ENCODE measurements at regions not wholly inside any gene's neighbourhood (a gene's known extent, or its start where the extent isn't known, plus 50 kb on each side); places are given as distances from the start of the nearest gene placed in this dataset.

- Histone ChIP-seq H3K4me1 (ENCODE audit: control insufficient read depth, insufficient read depth, low read depth, low read length) (no peaks in the 10 kb centered on the region), H4K91ac (ENCODE audit: low read length) (no peak overlapping the region), H2BK120ac (ENCODE audit: low read depth, low read length) (no peak overlapping the region), H2BK15ac (ENCODE audit: low read depth, poor library complexity, severe bottlenecking) (no peak overlapping the region), H3K9me3 (ENCODE audit: control insufficient read depth, low read length) (no peaks in the 10 kb centered on the region), H3K27ac (ENCODE audit: low read length, poor library complexity, severe bottlenecking) (no peak overlapping the region), H3K14ac (ENCODE audit: low read length in 2 of 2) (no peak overlapping the region), H3K4ac (ENCODE audit: low read depth in 1 of 2, low read length in 2 of 2) (no peak overlapping the region), H2BK5ac (ENCODE audit: low read depth, low read length, poor library complexity, severe bottlenecking) (no peak overlapping the region), H3K79me1 (replicated peaks; ENCODE audit: low read length, poor library complexity, severe bottlenecking) (no peaks in the 10 kb centered on the region), H3K36me3 (ENCODE audit: control insufficient read depth in 1 of 2, insufficient read depth in 2 of 2, low read depth in 1 of 2, low read length in 2 of 2) (no peaks in the 10 kb centered on the region), H2AFZ (ENCODE audit: low read depth, low read length) (no peak overlapping the region), H3K4me2 (ENCODE audit: low read length, poor library complexity, severe bottlenecking) (no peak overlapping the region), H2BK12ac (ENCODE audit: low read length in 2 of 2) (no peak overlapping the region), H3K9ac (ENCODE audit: low read length) (no peak overlapping the region), H4K8ac (ENCODE audit: low read length) (no peak overlapping the region), H3K27me3 (ENCODE audit: control insufficient read depth in 1 of 2, insufficient read depth in 1 of 2, low read length in 2 of 2) (peaks cover 3 to 7% of the 10 kb centered on the region in 2 experiments), H3K23ac (ENCODE audit: low read length in 2 of 2) (no peak overlapping the region), H3K4me3 (ENCODE audit: insufficient read depth in 1 of 2, low read depth in 1 of 2, low read length in 2 of 2) (no peak overlapping the region), H3K18ac (ENCODE audit: low read depth in 1 of 2, low read length in 2 of 2) (no peak overlapping the region), H2AK5ac (ENCODE audit: low read length, severe bottlenecking) (no peak overlapping the region)
- 88% methylated on average over 8 of the region's 8 CpGs for WGBS
- no peak for DNase-seq
These were observed 138.3 kb downstream of the CYP26A1 start for GRCh38 chr10:93211991-93212390.

GRCh38 chr10:93215312-93215711 is 141.6 kb downstream of the CYP26A1 start:
- Histone ChIP-seq H3K9ac (ENCODE audit: low read length) (no peak overlapping the region), H3K4me2 (ENCODE audit: low read length, poor library complexity, severe bottlenecking) (no peak overlapping the region), H3K27me3 (ENCODE audit: control insufficient read depth in 1 of 2, insufficient read depth in 1 of 2, low read length in 2 of 2) (peaks cover 3 to 13% of the 10 kb centered on the region in 2 experiments), H3K36me3 (ENCODE audit: control insufficient read depth in 1 of 2, insufficient read depth in 2 of 2, low read depth in 1 of 2, low read length in 2 of 2) (no peaks in the 10 kb centered on the region), H3K23ac (ENCODE audit: low read length in 2 of 2) (no peak overlapping the region), H2BK5ac (ENCODE audit: low read depth, low read length, poor library complexity, severe bottlenecking) (no peak overlapping the region), H3K9me3 (ENCODE audit: control insufficient read depth, low read length) (no peaks in the 10 kb centered on the region), H2BK120ac (ENCODE audit: low read depth, low read length) (no peak overlapping the region), H4K91ac (ENCODE audit: low read length) (no peak overlapping the region), H3K79me1 (replicated peaks; ENCODE audit: low read length, poor library complexity, severe bottlenecking) (no peaks in the 10 kb centered on the region), H2AFZ (ENCODE audit: low read depth, low read length) (no peak overlapping the region), H3K4me1 (ENCODE audit: control insufficient read depth, insufficient read depth, low read depth, low read length) (no peaks in the 10 kb centered on the region), H4K8ac (ENCODE audit: low read length) (no peak overlapping the region), H3K4ac (ENCODE audit: low read depth in 1 of 2, low read length in 2 of 2) (no peak overlapping the region), H3K18ac (ENCODE audit: low read depth in 1 of 2, low read length in 2 of 2) (no peak overlapping the region), H2BK15ac (ENCODE audit: low read depth, poor library complexity, severe bottlenecking) (no peak overlapping the region), H3K4me3 (ENCODE audit: insufficient read depth in 1 of 2, low read depth in 1 of 2, low read length in 2 of 2) (no peak overlapping the region), H3K14ac (ENCODE audit: low read length in 2 of 2) (no peak overlapping the region), H2AK5ac (ENCODE audit: low read length, severe bottlenecking) (no peak overlapping the region), H3K27ac (ENCODE audit: low read length, poor library complexity, severe bottlenecking) (no peak overlapping the region), H2BK12ac (ENCODE audit: low read length in 2 of 2) (peak overlapping the region in 1 of 2 experiments; percentile 11)
- DNase-seq: no peak
- 90% methylated on average over 3 of the region's 3 CpGs for WGBS

- Histone ChIP-seq H3K27me3 (ENCODE audit: control insufficient read depth in 1 of 2, insufficient read depth in 1 of 2, low read length in 2 of 2) (peaks cover 4 to 20% of the 10 kb centered on the region in 2 experiments), H4K8ac (ENCODE audit: low read length) (peak overlapping the region; percentile 66), H2AK5ac (ENCODE audit: low read length, severe bottlenecking) (no peak overlapping the region), H3K4me3 (ENCODE audit: insufficient read depth in 1 of 2, low read depth in 1 of 2, low read length in 2 of 2) (no peak overlapping the region), H3K79me1 (replicated peaks; ENCODE audit: low read length, poor library complexity, severe bottlenecking) (no peaks in the 10 kb centered on the region), H2BK120ac (ENCODE audit: low read depth, low read length) (no peak overlapping the region), H2BK12ac (ENCODE audit: low read length in 2 of 2) (no peak overlapping the region), H2AFZ (ENCODE audit: low read depth, low read length) (no peak overlapping the region), H3K27ac (ENCODE audit: low read length, poor library complexity, severe bottlenecking) (no peak overlapping the region), H4K91ac (ENCODE audit: low read length) (no peak overlapping the region), H3K14ac (ENCODE audit: low read length in 2 of 2) (no peak overlapping the region), H3K18ac (ENCODE audit: low read depth in 1 of 2, low read length in 2 of 2) (no peak overlapping the region), H2BK5ac (ENCODE audit: low read depth, low read length, poor library complexity, severe bottlenecking) (no peak overlapping the region), H3K36me3 (ENCODE audit: control insufficient read depth in 1 of 2, insufficient read depth in 2 of 2, low read depth in 1 of 2, low read length in 2 of 2) (no peaks in the 10 kb centered on the region), H3K23ac (ENCODE audit: low read length in 2 of 2) (no peak overlapping the region), H3K4me1 (ENCODE audit: control insufficient read depth, insufficient read depth, low read depth, low read length) (no peaks in the 10 kb centered on the region), H3K4ac (ENCODE audit: low read depth in 1 of 2, low read length in 2 of 2) (no peak overlapping the region), H3K4me2 (ENCODE audit: low read length, poor library complexity, severe bottlenecking) (no peak overlapping the region), H3K9me3 (ENCODE audit: control insufficient read depth, low read length) (no peaks in the 10 kb centered on the region), H2BK15ac (ENCODE audit: low read depth, poor library complexity, severe bottlenecking) (no peak overlapping the region), H3K9ac (ENCODE audit: low read length) (no peak overlapping the region)
- WGBS: 82% methylated on average over 4 of the region's 5 CpGs
- no peak for DNase-seq
These were observed 142.8 kb downstream of the CYP26A1 start for GRCh38 chr10:93216341-93216985.

DNA sequence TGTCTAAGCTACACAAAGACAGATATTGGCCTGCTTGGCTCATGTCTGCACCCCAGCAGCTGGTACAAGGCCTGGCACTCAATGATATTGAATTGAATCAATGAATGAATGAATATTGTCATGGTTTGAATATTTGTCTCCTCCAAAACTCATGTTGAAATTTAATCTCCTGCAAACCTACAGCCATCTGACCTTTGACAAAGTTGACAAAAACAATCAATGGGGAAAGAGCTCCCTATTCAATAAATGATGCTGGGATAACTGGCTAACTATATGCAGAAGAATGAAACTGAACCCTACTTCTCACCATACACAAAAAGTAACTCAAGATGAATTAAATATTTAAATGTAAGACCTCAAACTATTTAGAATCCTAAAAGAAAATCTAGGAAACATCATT is 144.7 kb downstream of the CYP26A1 start:
- Histone ChIP-seq H2AFZ (ENCODE audit: low read depth, low read length) (no peak overlapping the region), H3K4me2 (ENCODE audit: low read length, poor library complexity, severe bottlenecking) (no peak overlapping the region), H3K4ac (ENCODE audit: low read depth in 1 of 2, low read length in 2 of 2) (no peak overlapping the region), H3K23ac (ENCODE audit: low read length in 2 of 2) (no peak overlapping the region), H3K4me3 (ENCODE audit: insufficient read depth in 1 of 2, low read depth in 1 of 2, low read length in 2 of 2) (no peak overlapping the region), H4K91ac (ENCODE audit: low read length) (no peak overlapping the region), H3K18ac (ENCODE audit: low read depth in 1 of 2, low read length in 2 of 2) (no peak overlapping the region), H3K14ac (ENCODE audit: low read length in 2 of 2) (no peak overlapping the region), H2BK15ac (ENCODE audit: low read depth, poor library complexity, severe bottlenecking) (no peak overlapping the region), H3K79me1 (replicated peaks; ENCODE audit: low read length, poor library complexity, severe bottlenecking) (no peaks in the 10 kb centered on the region), H3K36me3 (ENCODE audit: control insufficient read depth in 1 of 2, insufficient read depth in 2 of 2, low read depth in 1 of 2, low read length in 2 of 2) (no peaks in the 10 kb centered on the region), H3K4me1 (ENCODE audit: control insufficient read depth, insufficient read depth, low read depth, low read length) (no peaks in the 10 kb centered on the region), H3K9me3 (ENCODE audit: control insufficient read depth, low read length) (peaks cover 12% of the 10 kb centered on the region), H2BK120ac (ENCODE audit: low read depth, low read length) (no peak overlapping the region), H2BK5ac (ENCODE audit: low read depth, low read length, poor library complexity, severe bottlenecking) (no peak overlapping the region), H4K8ac (ENCODE audit: low read length) (no peak overlapping the region), H3K9ac (ENCODE audit: low read length) (no peak overlapping the region), H3K27ac (ENCODE audit: low read length, poor library complexity, severe bottlenecking) (no peak overlapping the region), H2AK5ac (ENCODE audit: low read length, severe bottlenecking) (no peak overlapping the region), H3K27me3 (ENCODE audit: control insufficient read depth in 1 of 2, insufficient read depth in 1 of 2, low read length in 2 of 2) (peaks cover 19 to 36% of the 10 kb centered on the region in 2 experiments), H2BK12ac (ENCODE audit: low read length in 2 of 2) (no peak overlapping the region)
- no peak for DNase-seq

Measured in mesenchymal stem cell (in vitro differentiated cells and primary cell).